ENCODE measurements at regions not wholly inside any gene's neighbourhood (a gene's known extent, or its start where the extent isn't known, plus 50 kb on each side); places are given as distances from the start of the nearest gene placed in this dataset.

DNA sequence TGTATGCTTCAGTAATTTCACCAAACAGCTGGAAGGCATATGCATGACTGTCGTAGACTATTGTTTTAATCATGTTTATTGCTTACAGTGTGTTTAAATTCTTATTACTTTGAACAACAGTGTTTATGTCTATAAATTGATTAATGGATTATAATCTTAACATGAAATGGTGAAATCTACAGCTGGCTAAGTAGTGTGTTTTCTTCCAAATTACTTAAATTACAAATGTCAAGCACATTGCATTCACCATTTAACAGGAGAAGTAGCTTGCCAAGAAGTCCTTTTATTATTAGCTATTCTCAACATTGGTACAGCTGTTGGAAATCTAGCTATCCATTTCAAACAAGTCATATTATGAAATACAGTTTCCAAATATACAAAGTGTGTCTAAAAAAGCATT is 849.3 kb upstream of the PCDH10 start:
- TF ChIP-seq, protein P1, sequence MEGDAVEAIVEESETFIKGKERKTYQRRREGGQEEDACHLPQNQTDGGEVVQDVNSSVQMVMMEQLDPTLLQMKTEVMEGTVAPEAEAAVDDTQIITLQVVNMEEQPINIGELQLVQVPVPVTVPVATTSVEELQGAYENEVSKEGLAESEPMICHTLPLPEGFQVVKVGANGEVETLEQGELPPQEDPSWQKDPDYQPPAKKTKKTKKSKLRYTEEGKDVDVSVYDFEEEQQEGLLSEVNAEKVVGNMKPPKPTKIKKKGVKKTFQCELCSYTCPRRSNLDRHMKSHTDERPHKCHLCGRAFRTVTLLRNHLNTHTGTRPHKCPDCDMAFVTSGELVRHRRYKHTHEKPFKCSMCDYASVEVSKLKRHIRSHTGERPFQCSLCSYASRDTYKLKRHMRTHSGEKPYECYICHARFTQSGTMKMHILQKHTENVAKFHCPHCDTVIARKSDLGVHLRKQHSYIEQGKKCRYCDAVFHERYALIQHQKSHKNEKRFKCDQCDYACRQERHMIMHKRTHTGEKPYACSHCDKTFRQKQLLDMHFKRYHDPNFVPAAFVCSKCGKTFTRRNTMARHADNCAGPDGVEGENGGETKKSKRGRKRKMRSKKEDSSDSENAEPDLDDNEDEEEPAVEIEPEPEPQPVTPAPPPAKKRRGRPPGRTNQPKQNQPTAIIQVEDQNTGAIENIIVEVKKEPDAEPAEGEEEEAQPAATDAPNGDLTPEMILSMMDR (IDR thresholded peaks at IDR 0.05): no peak
- TF ChIP-seq POLR2A (IDR thresholded peaks at IDR 0.05): no peak
- TF ChIP-seq EP300 (IDR thresholded peaks at IDR 0.05): no peak
- TF ChIP-seq POLR2AphosphoS5 (IDR thresholded peaks at IDR 0.05): no peak

All from sigmoid colon (tissue), 4 donors.